SKM-1 (cell line): ENCODE measurements at regions not wholly inside any gene's neighbourhood (a gene's known extent, or its start where the extent isn't known, plus 50 kb on each side); places are given as distances from the start of the nearest gene placed in this dataset.

Experiments used
- DNase-seq: peaks from one replicate; lab custom pipeline; 2025; ENCODE audit not compliant: unreplicated experiment; lab: John Stamatoyannopoulos, UW

DNA sequence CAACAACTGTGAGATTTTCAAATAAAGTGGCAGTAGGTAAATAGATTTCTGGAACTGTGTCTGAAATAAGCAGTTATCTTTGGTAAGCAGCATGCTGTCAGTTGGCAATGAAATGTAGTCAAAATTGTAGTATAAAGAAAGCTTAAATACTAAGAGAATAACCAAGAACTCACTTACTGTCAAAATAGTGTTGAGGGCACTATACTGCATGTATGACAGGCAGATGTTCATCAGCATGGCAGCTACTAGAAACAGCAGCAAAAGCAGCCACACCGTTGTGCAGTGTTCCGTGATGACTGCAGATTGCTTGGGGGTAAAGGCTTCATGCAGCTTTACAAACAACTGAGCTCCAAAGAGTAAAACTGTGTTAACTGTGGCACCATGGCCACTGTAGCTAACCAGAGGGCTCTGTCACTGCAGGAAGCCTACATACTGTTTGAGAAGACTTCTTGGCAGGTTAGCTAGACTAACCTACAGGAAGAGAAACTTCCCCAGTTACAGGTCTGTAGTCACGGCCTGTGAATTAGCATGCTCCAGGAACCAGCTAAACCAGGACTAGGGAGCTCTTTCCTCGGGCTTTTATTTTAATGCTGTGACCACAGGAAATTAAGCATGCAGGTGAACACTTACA, 459.7 kb downstream of the TBL1XR1 start:
- DNase-seq, result no peak

DNA sequence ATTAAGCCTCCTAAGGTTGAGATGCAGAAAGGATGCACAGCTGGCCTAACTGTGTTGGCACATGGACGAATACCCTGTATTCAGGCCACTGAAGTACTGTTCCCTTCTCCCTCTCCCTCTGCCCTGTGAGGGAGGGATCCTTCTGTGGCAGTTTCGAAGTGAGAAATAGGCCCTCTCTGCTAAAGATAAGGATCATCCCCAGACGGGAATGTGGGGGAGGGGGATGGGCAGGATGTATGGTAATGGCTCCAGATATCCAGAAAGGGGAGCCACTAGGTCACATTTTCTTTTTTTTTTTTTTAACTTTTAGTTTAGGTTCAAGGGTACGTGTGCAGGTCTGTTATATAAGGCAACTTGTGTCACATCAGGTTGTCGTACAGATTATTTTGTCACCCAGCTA, 463.1 kb downstream of the TBL1XR1 start:
- no peak for DNase-seq

DNA sequence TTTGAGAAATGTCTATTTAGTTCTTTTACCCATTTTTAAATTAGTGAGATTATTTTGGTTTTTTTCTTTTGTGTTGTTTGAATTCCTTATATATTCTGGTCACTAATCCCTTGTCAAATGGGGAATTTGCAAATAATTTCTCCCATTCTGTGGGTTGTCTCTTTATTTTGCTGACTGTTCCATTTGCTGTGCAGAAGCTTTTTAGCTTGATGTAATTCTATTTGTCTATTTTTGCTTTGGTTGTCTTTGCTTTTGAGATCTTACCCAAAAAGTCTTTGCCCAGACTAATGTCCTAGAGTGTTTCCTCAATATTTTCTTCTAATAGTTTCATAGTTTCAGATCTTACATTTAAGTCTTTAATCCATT, 472.9 kb downstream of the TBL1XR1 start:
- DNase-seq, result no peak

DNA sequence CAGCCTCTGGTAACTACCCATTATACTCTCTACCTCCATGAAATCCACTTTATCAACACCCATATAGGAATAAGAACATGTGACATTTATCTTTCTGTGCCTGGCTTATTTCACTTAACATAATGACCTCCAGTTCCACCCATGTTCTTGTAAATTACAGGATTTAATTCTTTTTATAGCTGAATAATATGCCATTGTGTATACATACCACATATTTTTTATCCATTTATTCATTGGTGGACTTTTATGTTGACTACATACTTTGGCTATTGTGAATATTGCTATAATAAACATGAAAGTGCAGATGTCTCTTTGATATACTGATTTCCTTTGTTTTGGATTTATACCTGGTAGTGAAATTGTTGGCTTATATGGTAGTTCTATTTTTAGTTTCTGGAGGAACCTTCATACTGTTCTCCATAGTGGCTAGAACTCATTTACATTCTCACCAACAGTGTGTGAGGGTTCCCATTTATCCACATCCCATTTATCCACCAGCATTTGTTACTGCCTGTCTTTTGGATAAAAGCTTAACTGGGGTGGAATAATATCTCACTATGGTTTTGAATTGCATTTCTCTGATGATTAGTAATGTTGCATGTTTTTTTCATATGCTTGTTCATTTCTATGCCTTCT, 473.4 kb downstream of the TBL1XR1 start:
- DNase-seq, result no peak

DNA sequence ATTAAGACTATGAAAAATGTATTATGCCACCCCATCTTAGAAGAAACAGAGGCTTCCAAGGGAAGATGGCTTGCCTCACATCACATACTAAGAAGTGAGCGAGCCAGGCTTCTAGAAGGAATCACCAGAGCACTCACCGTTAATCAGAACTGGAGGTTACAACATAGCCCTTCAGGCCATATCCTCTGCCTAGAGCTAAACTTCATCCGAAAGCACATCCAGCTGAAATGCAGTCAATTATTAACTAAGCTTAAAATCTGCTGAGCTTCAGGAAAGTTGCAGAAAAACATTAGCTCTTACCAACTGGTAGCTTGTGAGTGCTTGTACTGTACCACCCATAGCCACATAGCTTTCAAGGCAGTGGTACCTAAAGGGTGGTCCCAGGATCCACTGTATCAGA, 483.2 kb downstream of the TBL1XR1 start:
- no peak for DNase-seq

DNA sequence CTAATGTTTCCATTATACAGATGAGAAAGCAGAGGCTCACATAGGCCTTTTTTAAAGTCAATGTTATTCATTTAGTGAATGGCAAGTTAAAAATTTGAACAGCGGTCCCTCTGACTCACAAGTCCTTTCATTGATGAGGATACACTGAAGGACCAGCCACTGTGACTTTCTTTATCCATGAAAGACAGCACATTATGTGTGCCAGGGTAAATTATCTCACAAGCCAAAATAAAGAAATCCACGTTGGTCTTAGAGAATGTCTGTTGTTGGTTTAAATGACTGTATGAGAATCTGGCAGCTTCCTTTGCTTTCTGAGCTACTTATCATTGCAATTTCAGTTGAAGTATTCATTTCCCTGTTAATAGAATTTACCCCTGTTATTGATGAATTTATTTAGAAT, 485.1 kb downstream of the TBL1XR1 start:
- no peak for DNase-seq

DNA sequence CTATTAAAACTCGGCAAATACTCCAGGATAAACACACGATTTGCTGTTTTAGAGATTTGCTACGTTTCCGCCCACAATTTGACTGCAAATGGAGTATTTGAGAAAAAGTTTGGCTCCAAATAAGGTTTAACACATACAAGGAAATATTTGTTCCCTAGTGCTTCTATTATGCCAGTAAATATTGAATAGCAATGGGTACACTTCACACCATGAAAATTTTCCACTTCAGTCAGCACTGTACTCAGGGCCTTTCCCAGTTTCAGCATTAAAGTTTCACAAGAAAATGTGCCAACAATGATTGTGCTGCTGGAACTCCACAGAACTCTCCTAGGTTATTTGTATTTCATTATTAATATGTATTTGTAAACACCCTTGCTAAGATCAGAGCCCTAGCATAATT, 498.0 kb downstream of the TBL1XR1 start:
- no peak for DNase-seq

DNA sequence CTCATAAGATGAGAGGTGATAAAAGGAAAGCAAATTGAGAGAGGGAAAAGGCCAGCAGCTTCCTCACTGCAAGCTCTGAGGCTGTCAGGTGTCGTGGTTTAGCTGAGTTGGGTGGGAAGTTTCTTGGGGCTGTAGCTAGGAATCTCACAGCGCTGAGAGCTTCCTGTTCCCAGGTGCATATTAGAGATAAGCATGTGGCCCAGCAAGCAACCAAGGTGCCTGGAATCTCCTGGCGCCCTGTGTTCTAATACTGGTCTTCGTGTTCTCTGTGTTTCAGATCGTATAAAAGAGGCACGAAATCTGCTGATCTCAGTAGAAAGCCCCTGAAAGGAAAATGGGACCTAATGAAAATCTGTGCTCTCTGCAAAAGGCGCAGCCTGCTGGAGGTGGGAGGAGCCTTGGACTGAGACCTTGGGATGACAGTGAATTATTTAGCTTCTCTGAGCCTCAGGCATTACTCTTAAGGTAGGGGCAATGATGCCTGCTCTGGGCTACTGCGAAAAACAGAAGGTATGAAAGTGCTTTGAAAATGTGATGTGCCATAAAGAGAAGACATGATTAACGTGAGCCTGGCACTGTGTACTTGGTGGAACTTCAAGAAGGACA, 499.9 kb downstream of the TBL1XR1 start:
- no peak for DNase-seq

DNA sequence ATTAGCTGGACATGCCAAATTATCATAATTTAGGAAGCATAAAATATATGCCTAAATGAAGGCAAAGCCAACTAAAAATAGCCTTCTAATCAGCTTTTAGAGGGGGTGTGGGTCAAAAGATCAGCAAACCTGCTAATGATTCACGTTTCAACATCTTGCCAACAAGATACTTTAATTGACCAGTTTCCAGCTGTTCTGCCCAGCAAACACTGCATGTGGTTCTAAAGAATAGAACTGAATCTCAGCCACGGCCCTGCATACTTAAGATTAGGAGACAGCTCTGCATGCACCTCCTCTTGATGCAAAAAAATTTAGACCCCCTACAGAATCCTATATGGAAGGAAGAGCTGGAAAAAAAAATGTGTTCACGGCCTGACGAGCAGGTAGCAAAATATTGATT, 500.5 kb downstream of the TBL1XR1 start:
- DNase-seq, result no peak

DNA sequence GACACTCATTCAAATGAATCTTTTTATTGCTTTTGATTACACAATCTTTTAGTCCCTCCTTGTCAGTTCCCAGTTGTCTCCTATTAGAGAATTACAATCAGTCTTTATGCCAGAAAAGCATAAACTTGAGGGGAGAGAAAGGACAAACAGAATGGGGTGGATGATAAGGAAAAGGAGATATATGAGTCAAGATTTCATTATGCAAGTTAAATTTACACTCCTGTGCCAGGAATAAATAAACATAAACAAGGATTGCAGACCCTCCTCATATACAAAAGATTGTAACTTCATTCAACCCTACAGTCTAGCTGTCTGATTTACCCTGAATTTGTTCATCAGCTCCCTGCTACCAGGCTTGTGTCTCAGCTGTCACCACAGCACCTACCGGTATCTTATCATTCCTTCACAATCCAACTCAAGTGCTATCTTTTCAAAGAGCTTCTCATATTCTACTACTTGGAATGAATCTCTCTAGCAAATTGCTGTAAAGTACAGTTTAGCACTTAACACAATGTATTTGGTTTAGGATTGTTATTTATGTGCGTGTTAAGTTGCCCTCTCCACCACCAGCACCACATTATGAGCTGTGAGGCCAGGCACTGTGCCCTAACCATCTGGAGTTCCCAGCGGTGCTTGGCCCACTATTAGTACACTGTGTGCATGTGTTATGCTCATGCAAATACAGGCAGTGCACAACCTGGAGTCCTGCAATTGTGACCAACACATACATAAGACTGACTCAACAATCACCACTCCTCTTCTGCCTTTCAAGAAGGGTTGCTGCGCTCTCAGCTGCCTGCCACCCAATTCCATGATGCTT, 504.1 kb downstream of the TBL1XR1 start:
- DNase-seq, result no peak

DNA sequence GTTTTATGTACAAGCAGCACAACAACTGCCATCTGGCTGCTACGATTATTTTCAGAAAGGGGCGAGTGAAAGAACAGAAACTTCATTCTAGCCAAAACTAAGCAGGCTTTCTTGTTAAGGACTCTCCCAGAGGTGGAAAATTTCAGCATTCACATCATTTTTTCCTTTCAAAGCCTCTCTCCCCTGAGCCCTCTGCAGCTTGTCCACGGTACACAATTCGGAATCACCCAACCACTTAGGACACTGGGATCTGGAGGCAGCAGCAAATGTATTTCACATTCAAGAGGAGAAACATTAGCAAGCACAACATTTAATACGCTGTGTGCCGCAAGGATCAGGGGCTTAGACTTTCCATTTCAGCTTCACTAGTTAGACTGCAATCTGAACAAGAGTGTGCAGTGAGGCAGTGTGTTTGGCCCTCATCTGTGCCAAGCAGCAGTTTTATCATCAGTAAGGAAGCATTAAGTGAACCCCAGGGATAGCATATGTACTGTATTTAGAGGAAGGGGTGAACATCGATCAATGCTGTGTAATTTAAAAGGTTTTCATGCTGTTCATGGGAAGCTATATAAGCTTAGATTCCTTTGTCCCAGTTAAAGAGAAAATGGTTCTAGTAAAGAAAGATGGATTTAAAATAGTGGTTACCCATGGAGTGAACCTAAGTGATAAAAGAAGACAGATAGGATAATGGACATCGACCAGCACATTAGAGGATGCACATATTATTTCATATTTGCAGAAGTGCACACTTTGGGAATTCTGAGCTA, 504.9 kb downstream of the TBL1XR1 start:
- DNase-seq, result no peak

DNA sequence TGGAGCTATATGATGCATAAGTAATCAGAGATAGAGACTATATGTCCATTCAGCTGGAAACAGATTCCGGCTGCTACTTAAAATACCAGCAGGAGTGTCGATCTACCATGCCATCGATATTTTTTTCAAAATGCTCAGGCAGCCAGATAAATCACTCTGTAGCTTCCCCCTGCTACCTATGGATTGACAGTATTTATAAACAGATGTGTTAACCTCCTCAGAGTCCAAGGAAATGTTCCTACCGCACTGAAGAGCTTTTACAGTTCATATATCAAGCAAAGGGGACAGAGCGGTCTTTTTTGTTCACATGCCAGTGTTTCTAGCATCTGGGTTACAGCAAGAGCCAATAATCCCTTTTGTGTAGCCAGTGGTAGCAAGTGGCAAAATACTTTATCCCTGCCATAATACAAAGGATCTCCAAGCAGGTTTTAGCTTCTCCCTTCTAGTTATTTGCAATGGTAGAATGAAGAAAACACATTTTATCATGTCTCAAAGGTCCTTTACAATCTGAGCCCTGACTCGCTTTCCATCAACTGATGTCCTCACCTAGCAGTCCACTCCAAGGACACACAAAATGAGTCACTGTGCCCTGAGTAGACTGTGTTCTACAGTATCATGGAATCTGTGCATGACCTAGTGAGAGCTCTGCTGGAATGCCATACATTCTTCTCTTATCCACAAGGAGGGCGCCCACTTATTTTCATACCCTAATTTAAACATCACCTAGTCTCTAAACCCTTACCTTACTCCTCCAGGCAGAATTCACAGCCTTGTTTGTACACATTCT, 507.0 kb downstream of the TBL1XR1 start:
- no peak for DNase-seq

DNA sequence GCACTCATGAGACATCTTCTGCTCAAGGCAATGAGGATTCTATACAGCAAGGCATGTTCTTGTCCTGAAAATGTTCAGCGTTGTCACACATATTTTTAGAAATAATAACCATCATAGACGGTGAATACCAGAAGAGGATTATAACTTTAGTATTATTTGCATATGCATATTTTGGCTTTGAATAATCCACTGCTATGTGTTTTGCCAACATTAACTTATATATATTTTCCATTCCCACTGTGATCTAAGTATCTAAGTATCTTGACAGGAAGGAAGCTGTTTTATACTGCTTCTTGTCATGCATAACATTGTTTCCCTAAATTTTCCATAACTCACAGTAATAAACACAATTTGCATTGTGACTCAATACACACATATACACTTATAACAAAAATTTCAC, 509.5 kb downstream of the TBL1XR1 start:
- no peak for DNase-seq

DNA sequence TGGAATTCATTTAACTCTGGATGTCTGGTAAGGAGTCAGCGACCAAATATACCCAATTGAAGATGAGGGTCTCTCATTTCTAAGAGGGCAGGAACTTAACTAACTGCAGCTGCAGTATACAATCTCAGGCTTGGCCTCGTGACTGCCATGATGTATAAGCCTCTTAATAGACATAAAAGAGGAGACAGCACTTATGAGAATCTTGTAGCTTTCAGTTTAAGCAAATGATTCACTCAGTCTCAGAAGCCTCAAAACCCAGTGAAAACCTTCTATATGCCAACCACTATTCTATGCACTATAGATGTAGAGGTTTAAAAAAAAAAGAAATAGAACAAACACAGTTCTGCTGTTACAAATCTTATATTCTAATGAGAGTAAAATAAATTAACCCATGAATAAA, 513.9 kb downstream of the TBL1XR1 start:
- no peak for DNase-seq

DNA sequence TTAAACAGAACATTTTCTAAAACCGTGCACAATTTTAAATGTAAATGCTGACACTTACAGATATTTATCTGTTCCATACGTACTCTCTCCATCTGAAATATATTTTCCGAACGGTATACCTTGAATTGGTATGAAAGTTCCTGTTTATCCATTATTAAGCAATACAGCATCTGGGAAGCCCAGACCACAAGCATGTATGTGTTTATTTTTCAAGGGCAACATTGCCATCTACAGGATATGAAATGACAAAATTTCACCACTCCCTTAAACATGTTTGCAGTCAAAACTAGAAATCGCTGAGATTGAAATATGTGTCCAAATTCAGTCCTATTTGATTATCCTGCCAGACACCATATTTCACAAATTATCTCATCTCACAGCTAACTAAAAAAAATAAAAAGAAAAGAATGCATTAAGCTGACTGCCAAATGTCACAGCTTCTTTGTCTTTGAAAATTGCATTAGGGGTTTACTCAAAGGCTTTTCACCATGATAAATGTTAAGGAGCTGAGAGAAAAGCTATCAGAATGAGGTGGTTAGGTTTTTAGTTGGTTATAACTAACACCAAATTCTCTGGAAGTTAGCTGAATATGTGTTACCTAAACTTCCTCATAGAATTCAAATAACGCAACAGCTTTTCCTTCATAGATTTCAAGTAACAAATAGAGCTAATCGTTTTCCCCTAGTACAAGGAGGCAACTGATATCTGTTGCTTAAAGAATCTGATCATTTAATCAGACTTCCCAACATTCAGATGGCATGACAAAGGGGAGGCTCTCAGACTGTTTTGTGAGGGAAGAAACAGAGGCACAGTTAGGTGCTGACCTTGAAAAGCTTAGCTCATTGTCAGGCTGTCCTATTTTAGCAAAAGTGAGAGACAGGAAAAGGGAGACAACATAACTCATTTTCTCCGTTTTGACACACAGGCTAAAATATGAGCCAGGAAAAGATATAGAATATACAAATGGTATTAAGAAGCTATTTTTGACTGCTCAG, 533.1 kb downstream of the TBL1XR1 start:
- no peak for DNase-seq

DNA sequence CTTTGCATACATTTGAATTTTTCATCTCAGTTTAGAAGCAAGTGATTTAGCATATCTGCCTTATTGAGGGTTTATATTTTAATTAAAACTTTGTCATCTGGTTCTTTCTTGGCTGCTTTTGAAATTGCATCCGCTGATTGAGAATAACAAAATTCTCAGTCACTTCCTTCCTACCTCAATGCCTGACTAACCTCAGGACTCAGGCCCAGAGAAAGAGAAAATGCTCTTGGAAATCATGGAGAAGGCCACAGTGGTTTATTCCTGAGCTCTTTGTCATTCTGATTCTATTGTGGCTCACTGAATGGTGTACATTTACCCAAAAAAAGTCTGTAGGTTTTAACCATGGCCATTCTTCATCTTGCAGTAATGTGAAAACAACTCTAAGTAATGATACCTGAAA, 533.9 kb downstream of the TBL1XR1 start:
- no peak for DNase-seq

DNA sequence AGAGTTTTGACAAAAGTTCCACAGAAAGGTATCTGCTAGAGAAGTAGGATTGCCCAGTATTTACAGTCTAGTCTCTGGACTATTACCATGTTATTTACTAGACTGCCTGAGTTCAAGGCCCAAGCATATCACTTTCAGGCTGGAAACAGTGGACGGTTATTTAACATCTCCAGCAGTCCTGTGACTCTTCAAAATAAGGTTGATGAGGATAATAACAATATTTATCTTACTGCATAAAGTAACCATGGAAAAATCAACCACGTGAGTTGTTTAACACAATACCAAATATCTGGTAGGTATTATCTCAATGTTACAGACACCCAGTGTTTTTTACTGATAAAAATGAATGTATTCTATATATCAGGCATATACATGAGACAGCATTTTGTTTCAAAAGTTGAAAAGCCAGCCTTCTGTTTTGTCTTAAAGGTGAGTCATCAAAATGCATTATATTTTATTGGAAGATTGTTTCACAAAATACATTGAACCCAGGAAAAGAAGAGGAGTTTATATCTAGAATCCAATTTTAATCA, 535.8 kb downstream of the TBL1XR1 start:
- DNase-seq, result no peak

DNA sequence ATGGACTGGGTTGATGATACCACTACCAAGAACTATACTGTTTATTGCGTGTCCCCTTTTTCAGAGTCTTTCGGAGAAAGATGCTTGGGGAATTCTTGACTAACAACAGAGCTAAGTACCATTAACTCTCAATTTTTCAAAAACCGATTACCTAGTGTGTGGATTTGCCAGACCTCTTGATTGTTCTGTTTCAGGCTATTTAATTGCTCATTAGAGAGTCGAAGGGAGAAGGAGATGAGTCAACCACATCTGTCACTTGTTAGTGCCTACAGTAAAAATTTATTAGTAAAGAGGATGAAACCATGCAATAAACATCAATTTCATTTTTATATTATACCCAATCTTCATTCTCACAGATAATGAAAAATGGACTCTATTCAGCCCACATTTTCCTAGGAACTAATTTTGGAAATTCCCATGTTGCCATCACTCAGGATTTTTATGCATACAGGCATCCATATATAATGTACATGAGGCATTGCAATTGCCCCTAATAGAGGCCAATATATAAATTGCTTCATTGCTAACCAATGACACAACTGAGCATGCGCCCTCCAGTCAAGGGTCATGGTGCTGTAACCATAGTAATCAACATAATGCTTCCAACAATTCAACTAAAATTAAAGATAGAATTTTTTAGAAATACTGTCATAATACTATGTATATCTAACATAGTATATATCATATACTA, 541.7 kb downstream of the TBL1XR1 start:
- no peak for DNase-seq
